AG04450 (cell line): ENCODE measurements at regions not wholly inside any gene's neighbourhood (a gene's known extent, or its start where the extent isn't known, plus 50 kb on each side); places are given as distances from the start of the nearest gene placed in this dataset.

Experiments
- CTCF ChIA-PET: fragments of 300-600, 350-600 bp; formaldehyde crosslinking; extraction: SDS; loops from one replicate; lab custom pipeline; 2022; ENCODE audit warnings: antibody characterized with exemption, inconsistent platforms; lab: Charles Lee
- POLR2A ChIA-PET: fragments of 350-600 bp; formaldehyde crosslinking; extraction: SDS; loops from one replicate; lab custom pipeline; 2021; ENCODE audit warnings: antibody characterized with exemption, inconsistent platforms; lab: Yijun Ruan, JAX
- DNase-seq: peaks from one replicate; pipeline ENCODE4 v3.0.0-alpha.2; 2011; ENCODE audit warnings: low read depth, low spot score
- H3K27ac ChIP-seq: one replicate; pipeline ENCODE4 v1.5.1; 2012; ENCODE audit warnings: low read depth, low read length, control low read depth
- H3K27me3 ChIP-seq: one replicate; pipeline ENCODE4 v1.6.0; 2012; ENCODE audit warnings: low read length; ENCODE audit not compliant: control insufficient read depth, insufficient read depth
- H3K4me3 ChIP-seq: 2 replicates; pipeline ENCODE4 v1.5.1; 2011; ENCODE audit warnings: mild to moderate bottlenecking, low read depth, low read length, control low read depth
- H3K9me3 ChIP-seq: 2 replicates; pipeline ENCODE4 v1.5.1; 2012; ENCODE audit warnings: low read length; ENCODE audit not compliant: control insufficient read depth, insufficient read depth
- CTCF ChIP-seq: IDR thresholded peaks from 2 replicates; pipeline ENCODE4 v1.5.1; 2011; ENCODE audit warnings: low read depth, low read length, control low read depth, inconsistent platforms

GRCh38 chr5:164688437-164688836 lies 1183.0 kb downstream of the MAT2B start:
- H3K9me3 ChIP-seq: peaks cover 3% of the 10 kb centered on the region; the same call in 1 of the 2 replicates
- no peak overlapping the region for H3K27ac ChIP-seq
- ChIA-PET POLR2A (no interaction called here), CTCF (no interaction called here)
- no peaks in the 10 kb centered on the region for H3K27me3 ChIP-seq
- TF ChIP-seq CTCF: no peak
- DNase-seq: no peak
- H3K4me3 ChIP-seq: no peak overlapping the region

GRCh38 chr5:164708831-164709230 lies 1203.4 kb downstream of the MAT2B start:
- TF ChIP-seq CTCF: no peak
- Histone ChIP-seq H3K27me3 (no peaks in the 10 kb centered on the region), H3K4me3 (no peak overlapping the region), H3K9me3 (no peaks in the 10 kb centered on the region; the same call in none of the 2 replicates), H3K27ac (no peak overlapping the region)
- CTCF ChIA-PET: no interaction called here
- POLR2A ChIA-PET: no interaction called here
- no peak for DNase-seq

- no peak for TF ChIP-seq CTCF
- H3K4me3 ChIP-seq: no peak overlapping the region
- CTCF ChIA-PET: no interaction called here
- H3K27ac ChIP-seq: no peak overlapping the region
- H3K27me3 ChIP-seq: no peaks in the 10 kb centered on the region
- POLR2A ChIA-PET: no interaction called here
- no peaks in the 10 kb centered on the region; the same call in 1 of the 2 replicates for H3K9me3 ChIP-seq
- no peak for DNase-seq
Measured at GRCh38 chr5:164713682-164714081, 1208.3 kb downstream of the MAT2B start.

GRCh38 chr5:164721116-164721515 lies 1215.7 kb downstream of the MAT2B start:
- ChIA-PET CTCF (no interaction called here), POLR2A (no interaction called here)
- DNase-seq: no peak
- no peak overlapping the region for H3K27ac ChIP-seq
- TF ChIP-seq CTCF: no peak
- no peaks in the 10 kb centered on the region for H3K27me3 ChIP-seq
- H3K4me3 ChIP-seq: no peak overlapping the region
- peaks cover 4% of the 10 kb centered on the region for H3K9me3 ChIP-seq

GRCh38 chr5:164721656-164722055 lies 1216.2 kb downstream of the MAT2B start:
- TF ChIP-seq CTCF: no peak
- peaks cover 4% of the 10 kb centered on the region for H3K9me3 ChIP-seq
- H3K27ac ChIP-seq: no peak overlapping the region

More at GRCh38 chr5:164721656-164722055, 1216.2 kb downstream of the MAT2B start:
- no peak for DNase-seq
- ChIA-PET CTCF (no interaction called here), POLR2A (no interaction called here)
- no peaks in the 10 kb centered on the region for H3K27me3 ChIP-seq
- no peak overlapping the region for H3K4me3 ChIP-seq
